ENCODE measurements at regions not wholly inside any gene's neighbourhood (a gene's known extent, or its start where the extent isn't known, plus 50 kb on each side); places are given as distances from the start of the nearest gene placed in this dataset.

DNA sequence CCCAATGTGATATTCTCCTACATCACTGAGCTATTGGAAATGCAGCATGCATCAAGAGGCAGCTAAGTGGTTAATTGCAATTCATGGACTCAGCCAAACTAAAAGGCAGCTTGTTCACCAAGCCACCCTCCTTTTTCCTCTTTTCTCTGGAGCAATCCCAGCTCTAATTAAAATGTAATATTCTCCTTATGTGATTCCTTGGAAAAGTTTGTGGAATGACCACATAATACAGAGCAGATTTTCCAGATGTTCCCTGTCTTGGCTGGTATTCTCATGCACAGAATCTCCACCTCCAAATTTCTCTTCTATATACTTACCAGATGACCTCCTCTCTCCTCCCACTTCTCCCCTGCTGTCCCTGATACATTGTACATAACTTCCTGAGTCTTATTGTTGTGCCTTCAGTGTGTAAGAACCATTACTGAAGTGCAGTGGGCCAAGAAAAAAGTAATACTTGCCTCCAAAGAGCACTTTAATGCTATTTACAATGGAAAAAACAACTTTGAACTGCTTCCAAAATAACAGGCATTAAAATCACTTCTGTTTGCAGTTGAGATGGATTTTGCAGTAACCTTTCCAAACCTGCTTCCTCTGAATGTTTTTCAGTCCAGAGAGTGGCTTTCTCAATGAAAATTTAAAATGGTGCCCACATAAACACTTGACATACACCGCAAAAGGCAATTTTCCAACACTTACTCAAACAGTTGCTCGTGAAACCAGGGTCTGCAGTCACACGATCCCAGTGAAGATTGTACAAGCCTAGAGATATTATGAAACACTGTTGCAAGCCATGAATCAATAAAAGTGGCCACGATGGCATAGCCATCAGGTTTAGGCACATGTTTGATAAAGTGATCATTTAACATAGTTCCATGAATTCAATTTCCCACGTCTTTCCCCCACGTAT, 258.0 kb downstream of the MTX2 start:
- H3K27ac ChIP-seq: no peak overlapping the region
- H3K36me3 ChIP-seq: no peaks in the 10 kb centered on the region
- ATAC-seq (peak; percentile 24), DNase-seq (peak in 2 of 4 donors; percentile 80 to 87)
- no peaks in the 10 kb centered on the region for H3K4me1 ChIP-seq
- H3K27me3 ChIP-seq: no peaks in the 10 kb centered on the region
- intact Hi-C loops (cut with DNase I): no loop called here
- no peaks in the 10 kb centered on the region for H3K9me3 ChIP-seq
- TF ChIP-seq, protein P1, sequence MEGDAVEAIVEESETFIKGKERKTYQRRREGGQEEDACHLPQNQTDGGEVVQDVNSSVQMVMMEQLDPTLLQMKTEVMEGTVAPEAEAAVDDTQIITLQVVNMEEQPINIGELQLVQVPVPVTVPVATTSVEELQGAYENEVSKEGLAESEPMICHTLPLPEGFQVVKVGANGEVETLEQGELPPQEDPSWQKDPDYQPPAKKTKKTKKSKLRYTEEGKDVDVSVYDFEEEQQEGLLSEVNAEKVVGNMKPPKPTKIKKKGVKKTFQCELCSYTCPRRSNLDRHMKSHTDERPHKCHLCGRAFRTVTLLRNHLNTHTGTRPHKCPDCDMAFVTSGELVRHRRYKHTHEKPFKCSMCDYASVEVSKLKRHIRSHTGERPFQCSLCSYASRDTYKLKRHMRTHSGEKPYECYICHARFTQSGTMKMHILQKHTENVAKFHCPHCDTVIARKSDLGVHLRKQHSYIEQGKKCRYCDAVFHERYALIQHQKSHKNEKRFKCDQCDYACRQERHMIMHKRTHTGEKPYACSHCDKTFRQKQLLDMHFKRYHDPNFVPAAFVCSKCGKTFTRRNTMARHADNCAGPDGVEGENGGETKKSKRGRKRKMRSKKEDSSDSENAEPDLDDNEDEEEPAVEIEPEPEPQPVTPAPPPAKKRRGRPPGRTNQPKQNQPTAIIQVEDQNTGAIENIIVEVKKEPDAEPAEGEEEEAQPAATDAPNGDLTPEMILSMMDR (IDR thresholded peaks at IDR 0.05): no peak
- H3K4me3 ChIP-seq: no peak overlapping the region

GRCh38 chr2:176531608-176532007, 262.4 kb downstream of the MTX2 start:
- no peaks in the 10 kb centered on the region for H3K36me3 ChIP-seq
- H3K27ac ChIP-seq: no peak overlapping the region
- no peaks in the 10 kb centered on the region for H3K4me1 ChIP-seq
- no peaks in the 10 kb centered on the region for H3K9me3 ChIP-seq
- no peak overlapping the region for H3K4me3 ChIP-seq
- DNase-seq (no peak), ATAC-seq (no peak)
- TF ChIP-seq, protein P1 (IDR thresholded peaks at IDR 0.05): no peak
- no peaks in the 10 kb centered on the region for H3K27me3 ChIP-seq
- intact Hi-C loops (cut with DNase I): no loop called here

DNA sequence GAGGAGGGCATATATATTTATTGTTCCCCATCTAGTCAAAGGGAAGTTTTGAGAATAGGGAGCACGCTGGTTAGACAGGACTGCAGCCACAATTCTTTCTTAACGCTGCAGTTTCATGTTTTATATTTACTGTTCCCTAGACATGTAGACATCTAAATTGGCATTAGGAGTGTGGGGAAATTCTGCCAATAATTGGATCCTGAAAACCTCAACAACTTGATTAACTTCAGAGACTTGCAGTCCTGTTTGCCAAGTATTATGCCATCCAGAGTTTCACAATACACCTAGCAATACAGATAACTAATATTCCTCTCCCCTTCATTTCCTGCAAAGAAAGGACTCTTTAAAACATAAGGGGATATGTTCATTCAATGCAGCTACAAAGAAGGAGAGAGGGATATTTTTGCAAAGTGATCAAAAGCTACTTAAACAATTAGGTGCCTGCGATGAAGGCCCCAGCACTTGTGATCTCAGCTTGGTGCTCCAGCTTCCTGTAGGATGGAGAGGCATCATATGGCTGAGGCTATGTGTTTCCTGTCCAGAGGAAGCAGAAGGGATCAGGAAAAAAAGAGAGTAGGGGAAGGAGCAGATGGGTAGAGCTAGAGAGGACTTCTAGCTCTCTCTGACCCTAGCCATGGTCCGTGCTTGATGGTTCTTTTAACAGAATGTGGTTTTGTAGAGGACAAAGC, 264.4 kb downstream of the MTX2 start:
- ATAC-seq: no peak
- Histone ChIP-seq H3K27me3 (no peaks in the 10 kb centered on the region), H3K4me1 (no peaks in the 10 kb centered on the region), H3K9me3 (no peaks in the 10 kb centered on the region), H3K36me3 (no peaks in the 10 kb centered on the region), H3K4me3 (no peak overlapping the region), H3K27ac (no peak overlapping the region)
- intact Hi-C loops (cut with DNase I): no loop called here
- TF ChIP-seq, protein P1 (IDR thresholded peaks at IDR 0.05): no peak
- no peak for DNase-seq

- no peaks in the 10 kb centered on the region for H3K36me3 ChIP-seq
- no peaks in the 10 kb centered on the region for H3K27me3 ChIP-seq
- H3K4me3 ChIP-seq: no peak overlapping the region
- DNase-seq: no peak
- H3K9me3 ChIP-seq: no peaks in the 10 kb centered on the region
- no peak overlapping the region for H3K27ac ChIP-seq
- peak; percentile 30 for ATAC-seq
- TF ChIP-seq, protein P1 (IDR thresholded peaks at IDR 0.05): no peak
- intact Hi-C loops (cut with DNase I): no loop called here
- H3K4me1 ChIP-seq: no peaks in the 10 kb centered on the region
Observed at GRCh38 chr2:176534798-176535466, 265.7 kb downstream of the MTX2 start.

Data from left lung (tissue), 4 donors.